HG03095 (cell line): ENCODE measurements at regions not wholly inside any gene's neighbourhood (a gene's known extent, or its start where the extent isn't known, plus 50 kb on each side); places are given as distances from the start of the nearest gene placed in this dataset.

Experiments used
- ATAC-seq: cut with Tn5 transposase; IDR thresholded peaks from one replicate; pipeline ENCODE4 v1.9.1; 2021; ENCODE audit warnings: moderate library complexity; ENCODE audit not compliant: unreplicated experiment

DNA sequence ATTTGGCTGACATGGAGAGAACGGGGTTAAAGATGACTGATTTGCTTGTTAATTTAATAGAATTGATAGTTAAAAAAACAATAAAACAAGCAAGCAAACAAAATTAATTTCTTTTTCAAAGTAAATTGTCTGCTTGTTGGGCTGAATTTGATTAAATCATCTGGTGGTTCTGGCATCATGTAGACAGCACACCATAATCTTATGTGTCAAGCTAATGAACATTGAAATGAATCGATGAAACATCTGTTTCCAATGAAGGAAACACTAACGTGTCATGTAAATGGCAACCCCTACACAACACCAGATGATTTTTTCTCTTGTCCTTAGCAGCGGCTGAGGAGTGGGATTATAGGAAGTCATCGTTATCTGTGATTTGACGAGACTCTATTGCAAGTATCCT is 399.6 kb upstream of the RAG2 start:
- ATAC-seq = no peak

DNA sequence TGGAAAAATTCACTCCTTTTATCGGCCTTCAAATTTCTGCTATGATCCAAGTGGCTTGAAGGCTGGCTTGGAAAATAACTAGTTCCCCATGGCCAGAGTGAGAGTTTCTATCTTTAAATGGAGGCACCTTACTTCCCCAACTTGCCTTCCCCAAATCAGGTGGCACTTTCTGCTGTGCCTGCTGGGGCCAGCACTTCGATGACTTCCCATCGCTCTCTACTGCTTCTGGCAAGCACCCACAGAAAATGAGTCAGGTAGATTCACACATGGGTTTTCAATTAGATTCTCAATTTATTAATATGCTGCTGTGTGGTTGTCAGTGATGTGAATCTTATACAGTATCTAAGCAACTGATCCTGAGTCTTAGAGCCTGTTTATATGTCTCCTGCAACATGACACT is 398.8 kb upstream of the RAG2 start:
- ATAC-seq = no peak

DNA sequence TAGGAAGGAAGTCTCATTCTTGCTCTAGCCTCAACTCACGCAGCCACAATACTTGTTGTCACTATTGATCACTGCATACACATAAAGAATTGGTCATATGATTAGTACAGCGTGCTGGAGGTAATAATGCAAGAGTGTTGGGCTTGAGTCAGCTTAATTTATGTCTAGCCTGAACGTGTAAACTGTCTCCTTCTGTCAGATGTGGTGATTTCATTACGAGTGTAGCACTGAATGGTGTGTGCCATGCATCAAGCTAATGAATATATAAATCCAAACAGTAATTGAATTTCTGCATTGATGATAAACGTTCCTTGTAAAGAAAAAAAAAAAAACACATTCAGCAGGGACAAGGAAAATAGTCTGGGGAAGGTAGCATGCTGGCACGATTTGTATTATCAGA is 396.2 kb upstream of the RAG2 start:
- no peak for ATAC-seq

GRCh38 chr11:36988556-36988955 is 390.5 kb upstream of the RAG2 start:
- ATAC-seq = no peak

GRCh38 chr11:36985562-36985961 is 387.5 kb upstream of the RAG2 start:
- no peak for ATAC-seq

GRCh38 chr11:36976741-36977140 is 378.7 kb upstream of the RAG2 start:
- ATAC-seq = no peak

GRCh38 chr11:36974771-36975170 is 376.7 kb upstream of the RAG2 start:
- no peak for ATAC-seq

DNA sequence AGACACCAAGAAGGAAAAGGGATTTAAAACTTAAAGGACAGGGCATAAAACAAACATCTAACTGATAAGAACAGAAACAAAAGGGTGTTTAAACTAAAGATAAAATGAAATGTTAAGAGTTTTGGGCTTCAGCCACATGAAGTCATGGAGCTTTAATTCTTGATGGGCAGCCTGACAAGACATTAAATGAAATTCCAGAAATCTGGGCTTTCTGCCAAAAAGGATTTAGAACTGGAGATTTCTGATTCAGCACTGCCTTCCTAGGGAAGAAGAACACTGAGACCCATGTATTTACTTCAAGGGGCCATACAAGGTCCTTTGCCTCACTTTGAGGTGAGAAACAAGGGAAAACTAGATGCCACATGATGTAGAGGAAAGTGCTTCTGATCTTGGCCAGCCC is 355.9 kb upstream of the RAG2 start:
- ATAC-seq = no peak

DNA sequence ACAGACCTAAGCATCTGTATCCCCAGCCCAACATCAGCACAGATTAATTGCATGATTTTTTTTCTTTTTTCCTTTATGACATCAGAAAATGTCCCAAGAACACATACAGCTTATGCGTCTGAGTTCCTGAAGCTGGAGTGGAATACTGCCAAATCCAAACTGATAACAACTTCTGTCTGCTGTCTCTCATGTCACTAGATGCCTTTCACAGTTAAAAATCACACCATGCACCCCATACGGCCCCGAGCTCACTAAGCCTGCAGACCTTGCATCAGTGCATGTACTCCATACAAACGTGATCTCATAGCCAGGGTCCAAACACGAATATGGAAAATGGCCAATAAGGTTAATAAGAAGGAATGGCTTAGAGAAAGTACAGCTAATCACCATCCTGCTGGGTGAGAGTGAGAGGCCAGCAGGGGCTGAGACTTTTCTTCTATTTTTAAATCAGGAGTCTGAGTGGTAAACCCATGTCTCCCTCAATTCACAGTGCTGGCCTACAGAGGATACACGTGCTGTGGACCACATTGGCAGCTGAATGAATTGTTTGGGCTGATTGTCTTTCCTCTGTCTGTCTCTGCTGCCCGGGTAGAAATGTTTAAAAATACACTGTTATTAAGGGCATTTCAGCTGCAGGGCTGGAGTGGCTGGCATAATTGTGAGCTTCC is 350.6 kb upstream of the RAG2 start:
- no peak for ATAC-seq

GRCh38 chr11:36945384-36945783 is 347.3 kb upstream of the RAG2 start:
- no peak for ATAC-seq

DNA sequence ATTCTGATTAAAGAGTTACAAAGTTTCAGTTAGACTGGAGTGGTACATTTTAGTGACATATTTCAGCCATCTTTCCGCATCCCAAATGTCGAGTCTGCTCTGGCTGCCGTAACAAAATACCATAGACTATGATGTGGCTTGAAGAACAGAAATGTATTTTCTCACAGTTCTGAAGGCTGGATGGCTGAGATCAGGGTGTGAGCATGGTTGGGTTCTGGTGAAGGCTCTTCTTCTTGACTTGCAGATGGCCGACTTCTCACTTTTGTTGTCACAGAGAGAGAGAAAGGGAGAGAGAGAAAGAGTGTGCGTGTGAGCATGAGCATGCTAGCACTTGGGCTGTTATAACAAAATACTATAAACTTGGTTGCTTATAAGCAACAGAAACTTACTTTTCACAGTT is 335.4 kb upstream of the RAG2 start:
- no peak for ATAC-seq

- ATAC-seq = no peak
Observed at GRCh38 chr11:36931139-36931538, 333.1 kb upstream of the RAG2 start.

- no peak for ATAC-seq
Observed at GRCh38 chr11:36930256-36930655, 332.2 kb upstream of the RAG2 start.

- ATAC-seq = no peak
Observed at GRCh38 chr11:36929401-36929800, 331.4 kb upstream of the RAG2 start.

DNA sequence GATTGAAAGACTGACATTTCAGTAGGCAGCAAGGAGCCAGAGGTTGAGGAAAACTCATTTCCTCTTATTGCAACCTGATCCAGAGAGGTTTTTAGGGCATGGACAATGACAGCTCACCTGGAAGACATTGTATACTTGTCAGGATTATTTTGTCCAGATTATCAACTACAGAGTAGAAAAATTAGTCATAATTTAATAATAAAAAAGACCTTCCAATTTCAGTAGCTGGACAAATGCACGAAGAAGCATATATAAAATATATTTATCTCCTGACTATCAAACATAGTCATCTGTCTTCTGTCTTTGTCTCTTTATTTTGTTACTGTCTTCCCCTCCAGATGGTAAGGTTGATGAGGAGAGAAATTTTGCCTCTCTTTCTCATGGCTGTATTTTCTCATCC is 330.6 kb upstream of the RAG2 start:
- ATAC-seq = no peak

GRCh38 chr11:36899800-36900199 is 301.8 kb upstream of the RAG2 start:
- no peak for ATAC-seq

- no peak for ATAC-seq
Observed at GRCh38 chr11:36890841-36891240, 292.8 kb upstream of the RAG2 start.

- ATAC-seq = no peak
Observed at GRCh38 chr11:36890121-36890679, 292.2 kb upstream of the RAG2 start.

DNA sequence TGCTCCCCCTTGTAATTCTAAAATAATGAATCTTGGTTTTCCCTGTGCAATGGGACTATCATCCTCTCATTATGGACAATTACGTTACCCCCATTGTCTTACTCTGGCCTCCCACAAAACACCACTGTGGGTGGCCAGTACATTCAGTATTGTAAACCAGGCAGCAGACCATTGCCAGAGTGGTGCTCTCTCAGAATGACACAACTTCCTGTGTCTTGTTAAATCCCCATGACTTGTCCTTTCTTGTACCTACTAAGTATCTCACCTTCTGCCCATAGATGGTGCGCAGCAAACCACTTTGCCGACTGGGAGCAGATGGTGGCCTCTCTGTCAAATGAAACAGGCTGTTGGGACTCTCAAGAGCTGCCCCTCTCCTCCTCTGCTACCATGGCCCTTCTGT is 287.1 kb upstream of the RAG2 start:
- ATAC-seq = no peak

DNA sequence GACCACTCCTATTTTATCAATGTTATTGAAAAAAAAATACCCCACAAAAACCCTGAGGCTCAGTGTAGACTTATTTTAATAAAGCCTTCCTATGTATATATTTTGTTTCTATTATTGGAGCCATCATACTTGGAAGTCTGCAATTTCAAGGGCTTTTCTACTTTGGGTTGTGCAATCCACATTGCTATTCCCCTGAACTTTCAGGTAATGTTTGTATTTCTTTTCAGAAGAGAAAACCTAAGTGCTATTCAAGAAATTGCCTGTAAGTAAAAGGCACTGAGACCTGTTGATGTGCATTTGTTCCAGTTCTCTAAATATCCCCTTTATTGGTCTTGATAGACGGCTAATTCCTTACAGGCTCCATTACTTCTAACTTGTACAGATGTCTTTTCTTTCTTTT is 280.7 kb upstream of the RAG2 start:
- no peak for ATAC-seq

- ATAC-seq = no peak
Observed at GRCh38 chr11:36877149-36877548, 279.1 kb upstream of the RAG2 start.

- no peak for ATAC-seq
Observed at GRCh38 chr11:36876266-36876665, 278.2 kb upstream of the RAG2 start.

- ATAC-seq = no peak
Observed at GRCh38 chr11:36874291-36874690, 276.3 kb upstream of the RAG2 start.
